GM12891 (cell line): ENCODE measurements at regions not wholly inside any gene's neighbourhood (a gene's known extent, or its start where the extent isn't known, plus 50 kb on each side); places are given as distances from the start of the nearest gene placed in this dataset.
"Not testable (repeated sequence)": the region's sequence is repeated elsewhere in the genome, so short reads cannot be mapped to it uniquely, and the experiment has no call there.

ENCODE experiments used
- DNase-seq: peaks from one replicate; pipeline ENCODE4 v3.0.0; 2011; ENCODE audit warnings: low spot score; ENCODE audit not compliant: insufficient read length
- FAIRE-seq: peaks from 2 replicates; lab custom pipeline; 2011; peaks lifted over from hg19 to GRCh38; lab: Jason Lieb, UNC
- PAX5 ChIP-seq: IDR thresholded peaks from 2 replicates; pipeline ENCODE4 v1.6.1; 2011; ENCODE audit warnings: low read length, moderate library complexity, mild to moderate bottlenecking; ENCODE audit not compliant: insufficient read depth, severe bottlenecking
- POLR2A ChIP-seq: IDR thresholded peaks from 2 replicates; pipeline ENCODE4 v1.6.1; 2011; ENCODE audit warnings: low read depth, low read length, control low read depth
- POLR2AphosphoS5 ChIP-seq: IDR thresholded peaks from 2 replicates; pipeline ENCODE4 v1.6.1; 2011; ENCODE audit warnings: low read depth, low read length, control low read depth
- POU2F2 ChIP-seq: IDR thresholded peaks from 2 replicates; pipeline ENCODE4 v1.6.1; 2011; ENCODE audit warnings: low read depth, mild to moderate bottlenecking, control low read depth, low read length, moderate library complexity
- SPI1 ChIP-seq: IDR thresholded peaks from 2 replicates; pipeline ENCODE4 v1.6.1; 2011; ENCODE audit warnings: low read depth, low read length, control low read depth
- TAF1 ChIP-seq: IDR thresholded peaks from 2 replicates; pipeline ENCODE4 v1.6.1; 2011; ENCODE audit warnings: low read depth, low read length, control low read depth

DNA sequence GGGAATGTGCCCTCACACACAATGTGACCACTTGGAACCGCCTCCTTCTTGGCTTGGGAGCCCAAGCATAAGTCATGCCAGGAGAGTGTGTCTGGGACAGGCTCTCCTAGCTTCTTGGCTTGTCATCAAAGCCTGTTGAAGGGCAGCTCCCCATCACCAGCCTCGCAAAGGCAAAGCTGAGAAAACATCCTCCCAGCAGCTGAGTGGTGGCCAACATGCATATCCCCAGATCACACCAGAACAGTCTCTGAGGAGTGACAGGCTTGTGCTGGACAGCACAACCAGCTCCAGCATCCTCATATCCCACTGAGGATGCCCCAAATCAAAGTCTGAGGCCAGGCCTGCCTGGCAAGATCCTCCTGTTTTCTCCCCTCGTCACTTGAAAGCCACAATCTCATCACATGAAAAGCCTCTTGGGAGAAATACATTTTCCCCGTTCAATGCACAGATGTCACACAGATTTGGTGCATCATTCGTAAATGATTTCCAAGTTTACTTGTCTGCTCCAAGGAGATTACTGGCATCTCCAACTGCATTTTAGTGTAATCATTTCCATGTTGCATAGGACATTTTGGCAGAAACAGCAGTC is 269.3 kb downstream of the TTC32 start:
- no peak for TF ChIP-seq SPI1
- TF ChIP-seq POLR2AphosphoS5, result no peak
- TF ChIP-seq POU2F2, result no peak
- no peak for TF ChIP-seq PAX5
- no peak for DNase-seq
- no peak for FAIRE-seq

DNA sequence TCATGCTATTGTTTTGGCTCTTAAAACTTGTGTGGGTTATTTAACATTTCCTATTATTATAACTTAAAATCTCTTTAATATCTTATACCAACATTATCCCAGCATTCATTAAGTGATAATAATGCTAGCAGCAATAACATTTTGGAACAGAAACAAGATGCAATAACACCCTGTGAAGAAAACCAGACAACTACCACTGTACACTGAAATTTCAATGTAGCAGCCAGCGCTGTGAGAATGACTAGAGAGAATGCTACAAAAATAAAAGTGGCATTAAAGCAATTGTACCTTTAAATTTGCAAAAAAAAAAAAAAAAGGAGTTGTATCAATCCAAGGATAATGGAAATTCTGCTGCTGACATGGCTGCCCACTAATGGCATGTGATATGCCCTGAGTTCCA is 269.9 kb downstream of the TTC32 start:
- DNase-seq, result no peak
- TF ChIP-seq POLR2AphosphoS5, result no peak
- no peak for TF ChIP-seq PAX5

DNA sequence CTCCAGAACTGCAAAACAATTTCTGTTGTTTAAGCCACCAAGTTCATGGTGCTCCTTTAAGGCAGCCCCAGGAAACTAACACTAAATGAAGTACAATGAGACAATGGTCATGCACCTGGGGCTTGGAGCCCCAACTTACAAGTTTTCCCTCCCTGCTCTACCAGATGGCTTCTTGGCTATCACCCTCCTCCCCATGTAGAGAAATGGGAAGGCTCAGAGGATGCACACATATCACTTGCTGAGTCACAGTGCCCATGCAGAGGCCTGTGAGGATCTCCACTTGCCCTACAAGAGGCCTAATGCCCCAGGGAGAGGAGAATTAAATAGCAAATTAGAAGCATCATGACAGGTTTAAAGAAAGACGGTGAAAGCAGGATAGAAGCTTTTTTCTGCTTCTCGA is 270.9 kb downstream of the TTC32 start:
- no peak for FAIRE-seq
- TF ChIP-seq TAF1, result no peak
- no peak for TF ChIP-seq POU2F2
- TF ChIP-seq PAX5, result no peak
- no peak for TF ChIP-seq POLR2AphosphoS5
- TF ChIP-seq POLR2A, result no peak
- TF ChIP-seq SPI1, result no peak
- DNase-seq, result no peak

More for the DNA sequence above, 269.9 kb downstream of the TTC32 start:
- no peak for FAIRE-seq

DNA sequence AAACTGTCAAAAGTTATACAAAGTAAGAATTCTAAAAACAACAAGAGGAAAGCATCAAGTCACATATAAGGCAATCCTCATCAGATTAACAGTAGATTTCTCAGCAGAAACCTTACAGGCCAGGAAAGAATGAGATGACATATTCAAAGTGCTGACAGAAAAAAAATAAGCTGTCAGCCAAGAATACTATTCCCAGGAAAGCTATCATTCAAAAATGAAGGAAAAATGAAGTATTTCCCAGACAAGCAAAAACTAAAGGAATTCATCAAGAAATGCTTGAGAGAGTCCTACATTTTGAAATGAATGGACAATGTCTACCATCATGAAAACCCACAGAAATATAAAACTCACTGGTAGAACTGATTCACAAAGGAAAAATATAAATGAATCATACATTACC is 268.9 kb upstream of the OSR1 start:
- TF ChIP-seq TAF1, result no peak
- no peak for TF ChIP-seq POLR2AphosphoS5
- no peak for TF ChIP-seq POU2F2
- no peak for TF ChIP-seq PAX5
- no peak for TF ChIP-seq POLR2A
- TF ChIP-seq SPI1, result no peak
- FAIRE-seq, result no peak
- DNase-seq, result no peak

DNA sequence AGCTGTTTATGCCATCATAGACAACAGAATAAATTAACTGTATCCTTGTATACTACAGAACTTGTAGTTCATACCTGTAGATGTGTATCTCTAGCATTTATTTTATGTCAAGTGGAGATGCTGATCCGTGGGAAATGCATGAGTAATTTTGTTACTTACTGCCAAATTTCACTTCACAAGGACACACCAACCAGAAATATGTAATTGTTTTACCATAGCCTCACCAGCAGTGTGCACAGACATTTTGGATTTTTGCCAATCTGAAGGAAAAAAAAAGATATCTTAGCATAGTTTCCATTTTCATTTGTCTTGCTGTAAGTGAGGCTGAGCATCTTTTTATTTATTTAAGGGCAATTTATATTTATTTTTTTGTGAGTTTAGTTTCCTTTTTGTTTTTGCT is 265.1 kb upstream of the OSR1 start:
- DNase-seq (no peak), FAIRE-seq (no peak)
- no peak for TF ChIP-seq PAX5
- TF ChIP-seq SPI1, result no peak
- TF ChIP-seq POU2F2, result no peak
- TF ChIP-seq TAF1, result no peak

DNA sequence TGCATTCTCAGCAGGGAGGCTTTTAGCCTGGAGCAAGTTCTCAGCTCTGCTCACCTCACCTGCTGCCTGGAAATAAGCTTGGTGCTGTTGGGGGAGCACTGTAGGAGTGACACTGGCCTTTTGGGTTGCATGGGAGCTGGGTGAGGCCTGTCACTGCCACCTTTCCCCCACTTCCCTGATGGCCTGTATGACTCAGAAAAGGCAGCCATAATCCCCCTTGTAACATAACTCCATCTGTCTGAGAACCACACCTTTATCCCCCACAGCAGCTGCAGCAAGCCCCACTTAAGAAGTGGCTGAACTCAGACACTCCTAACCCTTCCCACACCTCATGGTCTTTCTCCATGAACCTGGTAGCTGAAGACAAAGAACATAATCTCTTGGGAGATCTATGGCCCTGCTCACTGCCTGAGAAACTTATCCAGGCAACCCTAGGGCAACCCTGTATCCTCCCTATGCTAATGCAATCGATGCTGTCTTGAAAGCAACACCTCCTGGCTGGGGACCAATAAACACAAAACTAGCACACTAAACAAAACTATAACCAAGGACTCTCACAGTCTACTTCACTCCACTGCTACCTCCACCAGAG is 258.9 kb upstream of the OSR1 start:
- FAIRE-seq (no peak), DNase-seq (no peak)
- TF ChIP-seq PAX5 (no peak), POU2F2 (no peak), SPI1 (no peak), POLR2A (no peak), TAF1 (no peak), POLR2AphosphoS5 (no peak)

DNA sequence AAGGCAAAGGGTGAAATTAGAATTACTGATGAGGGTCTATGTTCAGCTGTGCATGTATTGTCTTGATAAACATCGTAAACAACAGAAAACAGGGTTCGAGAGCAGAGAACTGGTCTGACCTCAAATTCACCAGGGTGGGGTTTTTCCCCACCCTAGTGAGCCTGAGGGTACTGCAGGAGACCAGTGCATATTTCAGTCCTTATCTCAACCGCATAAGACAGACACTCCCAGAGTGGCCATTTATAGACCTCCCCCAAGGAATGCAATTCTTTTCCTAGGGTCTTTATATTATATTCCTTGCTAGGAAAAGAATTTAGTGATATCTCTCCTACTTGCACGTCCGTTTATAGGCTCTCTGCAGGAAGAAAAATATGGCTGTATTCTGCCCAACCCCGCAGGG is 257.0 kb upstream of the OSR1 start:
- not testable (repeated sequence) for DNase-seq, FAIRE-seq

DNA sequence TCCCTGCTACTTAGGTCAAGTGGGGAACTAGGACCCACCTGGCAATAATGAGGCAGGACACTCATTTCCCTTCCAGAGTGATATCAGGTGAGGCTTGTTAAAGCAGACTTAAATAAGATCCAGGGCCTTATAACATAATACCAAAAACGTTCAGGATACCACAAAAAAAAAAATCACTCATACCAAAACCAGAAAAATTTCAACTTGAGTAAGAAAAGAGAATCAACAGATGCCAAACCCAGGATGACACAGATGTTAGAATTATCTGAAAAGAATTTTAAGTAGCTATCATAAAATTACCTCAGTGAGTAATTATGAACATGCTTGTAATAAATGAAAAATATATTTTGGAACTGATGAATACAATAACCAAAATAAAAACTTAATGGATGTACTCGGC is 255.6 kb upstream of the OSR1 start:
- FAIRE-seq, result no peak
- DNase-seq, result no peak
- TF ChIP-seq TAF1 (no peak), SPI1 (no peak), POLR2A (no peak), POU2F2 (no peak), PAX5 (no peak), POLR2AphosphoS5 (no peak)

DNA sequence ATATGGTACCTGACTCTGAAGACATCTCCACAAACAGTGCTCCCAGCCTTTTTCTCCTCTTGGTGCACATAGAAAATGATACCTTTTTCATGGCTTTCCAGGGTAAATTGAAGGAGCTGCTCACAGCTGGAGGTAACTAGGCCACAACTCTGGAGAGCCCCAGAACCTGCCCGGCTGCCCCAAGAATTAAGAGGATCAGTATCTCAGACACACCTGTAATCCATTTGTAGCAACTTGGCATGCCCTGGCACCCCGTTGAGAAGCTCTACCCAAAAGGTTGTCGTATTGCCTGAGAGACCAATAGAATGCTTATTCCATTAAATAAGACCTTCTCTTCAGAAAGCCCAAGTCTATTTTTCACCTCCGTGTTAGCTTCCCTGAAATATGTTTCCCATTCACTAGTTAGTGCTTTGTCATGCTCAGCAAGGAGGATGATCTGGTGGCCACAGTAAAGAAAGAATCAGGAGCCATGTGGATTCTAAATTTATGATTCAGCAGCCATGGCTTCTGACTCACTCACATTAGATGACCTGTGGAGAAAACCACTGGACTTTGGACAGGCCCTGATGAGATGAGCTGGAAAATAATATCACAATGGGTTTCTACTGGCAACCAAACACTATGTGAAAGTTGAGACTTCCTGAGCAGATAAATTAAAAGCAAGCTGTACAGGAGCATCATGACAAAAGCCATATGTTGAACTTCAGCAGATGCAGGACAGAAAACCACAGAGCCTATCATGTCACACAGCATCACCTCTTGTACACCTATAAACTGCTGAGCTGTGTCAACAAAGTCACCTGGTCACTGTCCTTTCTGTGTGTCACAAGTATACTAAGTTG is 253.3 kb upstream of the OSR1 start:
- FAIRE-seq (no peak), DNase-seq (no peak)
- TF ChIP-seq TAF1, result no peak
- no peak for TF ChIP-seq SPI1
- TF ChIP-seq POLR2AphosphoS5, result no peak
- TF ChIP-seq POLR2A, result no peak
- TF ChIP-seq POU2F2, result no peak
- TF ChIP-seq PAX5, result no peak

DNA sequence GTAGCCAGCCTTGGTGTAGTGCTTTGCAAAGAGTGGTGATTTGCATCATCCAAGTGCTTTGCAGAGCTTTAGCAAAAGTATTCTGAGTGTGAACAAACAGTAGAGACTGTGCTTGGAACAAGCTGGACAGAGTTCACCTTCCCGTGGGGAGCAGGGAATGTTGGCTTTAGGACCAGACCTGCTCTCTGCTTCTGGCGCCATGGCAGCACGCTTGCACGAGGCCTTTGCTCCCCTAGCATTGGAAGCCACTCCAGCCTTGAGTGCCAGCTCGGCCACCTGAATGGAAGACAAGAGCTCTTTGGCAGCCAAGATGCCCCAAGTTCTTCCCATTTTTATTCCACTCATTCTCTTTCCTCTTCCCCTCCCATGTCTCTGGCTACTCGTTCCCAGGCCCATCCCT is 250.8 kb upstream of the OSR1 start:
- FAIRE-seq (no peak), DNase-seq (no peak)
- TF ChIP-seq SPI1, result no peak
- no peak for TF ChIP-seq POLR2AphosphoS5
- TF ChIP-seq TAF1, result no peak
